CD4-positive, alpha-beta T cell treated with Interleukin-6 for 4 hours (primary cell): ENCODE measurements at regions not wholly inside any gene's neighbourhood (a gene's known extent, or its start where the extent isn't known, plus 50 kb on each side); places are given as distances from the start of the nearest gene placed in this dataset.

ENCODE experiments used
- DNase-seq: peaks from one replicate; pipeline ENCODE4 v3.0.0-alpha.2; 2020; ENCODE audit warnings: mixed read lengths

- DNase-seq = no peak
Measured at GRCh38 chr21:28268685-28269084, 724.0 kb downstream of the LTN1 start.

- DNase-seq = no peak
Measured at GRCh38 chr21:28267449-28267848, 725.2 kb downstream of the LTN1 start.

GRCh38 chr21:28266061-28266460, 726.6 kb downstream of the LTN1 start:
- no peak for DNase-seq

GRCh38 chr21:28263974-28264373, 728.7 kb downstream of the LTN1 start:
- DNase-seq = no peak

- DNase-seq = no peak
Measured at GRCh38 chr21:28261298-28261697, 731.4 kb downstream of the LTN1 start.

- no peak for DNase-seq
Measured at GRCh38 chr21:28257276-28257675, 735.4 kb downstream of the LTN1 start.

GRCh38 chr21:28256837-28257236, 735.8 kb downstream of the LTN1 start:
- DNase-seq = no peak

GRCh38 chr21:28256420-28256831, 736.3 kb downstream of the LTN1 start:
- DNase-seq = no peak

GRCh38 chr21:28253961-28254360, 738.7 kb downstream of the LTN1 start:
- no peak for DNase-seq

GRCh38 chr21:28253338-28253737, 739.3 kb downstream of the LTN1 start:
- DNase-seq = no peak

- DNase-seq = no peak
Measured at GRCh38 chr21:28252928-28253327, 739.7 kb downstream of the LTN1 start.

GRCh38 chr21:28250946-28251345, 741.7 kb downstream of the LTN1 start:
- DNase-seq = no peak

GRCh38 chr21:28247454-28248020, 745.1 kb downstream of the LTN1 start:
- DNase-seq = no peak

GRCh38 chr21:28240586-28240985, 752.1 kb downstream of the LTN1 start:
- DNase-seq = no peak

GRCh38 chr21:28239340-28239739, 753.3 kb downstream of the LTN1 start:
- no peak for DNase-seq

- no peak for DNase-seq
Measured at GRCh38 chr21:28237661-28238060, 755.0 kb downstream of the LTN1 start.

GRCh38 chr21:28235169-28235895, 757.3 kb downstream of the LTN1 start:
- DNase-seq = no peak

GRCh38 chr21:28234326-28234725, 758.4 kb downstream of the LTN1 start:
- DNase-seq = no peak

GRCh38 chr21:28233536-28234220, 759.0 kb downstream of the LTN1 start:
- DNase-seq = no peak

GRCh38 chr21:28230559-28230958, 762.1 kb downstream of the LTN1 start:
- DNase-seq = no peak

GRCh38 chr21:28229814-28230213, 762.9 kb downstream of the LTN1 start:
- no peak for DNase-seq

GRCh38 chr21:28228636-28228995, 764.1 kb downstream of the LTN1 start:
- DNase-seq = no peak

GRCh38 chr21:28227881-28228635, 764.6 kb downstream of the LTN1 start:
- no peak for DNase-seq

GRCh38 chr21:28226563-28226962, 766.1 kb downstream of the LTN1 start:
- no peak for DNase-seq
